B cell (primary cell): ENCODE measurements at regions not wholly inside any gene's neighbourhood (a gene's known extent, or its start where the extent isn't known, plus 50 kb on each side); places are given as distances from the start of the nearest gene placed in this dataset.

ENCODE experiments used
- ATAC-seq: fragments of 200-7000 bp; cut with Tn5 transposase; one replicate; pipeline ENCODE4 v1.10.0; 2021; ENCODE audit warnings: low read depth, mild to moderate bottlenecking, moderate number of reproducible peaks, moderate library complexity
- CTCF ChIA-PET: fragments of 350-600 bp; sonication (Branson Sonifier 250); formaldehyde crosslinking; loops from one replicate; lab custom pipeline; 2021; ENCODE audit warnings: antibody characterized with exemption, inconsistent platforms; lab: Charles Lee
- POLR2A ChIA-PET: fragments of 350-600 bp; sonication (Branson Sonifier 250); formaldehyde crosslinking; loops from one replicate; lab custom pipeline; 2021; ENCODE audit warnings: antibody characterized with exemption; lab: Charles Lee
- DNase-seq: peaks from one replicate; pipeline ENCODE4 v3.0.0; 2013
- H2AFZ ChIP-seq: 2 replicates; pipeline ENCODE4 v1.6.1; 2012; ENCODE audit warnings: mild to moderate bottlenecking, low read depth, low read length; ENCODE audit not compliant: insufficient read depth, poor library complexity, severe bottlenecking
- H3K27ac ChIP-seq, 2 donors: 1 replicate in 1 of 2; 2 replicates in 1 of 2; pipeline ENCODE4 v1.5.1; 2012 to 2013; ENCODE audit warnings: low read length in 2 of 2, mild to moderate bottlenecking in 2 of 2, moderate library complexity in 1 of 2
- H3K27me3 ChIP-seq, 4 experiments: fragments of 200-600 bp in 1 of 4; sonication (generic) in 1 of 4; replicated peaks in 1 of 4; 1 replicate in 2 of 4; 2 replicates in 2 of 4; pipeline versions ENCODE4 v1.6.1 to v1.7.0; 2013 to 2016; ENCODE audit warnings: low read length in 3 of 4, mild to moderate bottlenecking in 2 of 4, mixed read lengths in 1 of 4, moderate library complexity in 1 of 4; ENCODE audit not compliant: insufficient read depth in 4 of 4, control insufficient read depth in 3 of 4; ENCODE audit errors: control extremely low read depth in 1 of 4
- H3K36me3 ChIP-seq, 2 experiments: replicated peaks in 1 of 2; 1 replicate in 1 of 2; 2 replicates in 1 of 2; pipeline versions ENCODE4 v1.6.1 to v1.7.1; 2013; ENCODE audit warnings: low read length in 1 of 2; ENCODE audit not compliant: insufficient read depth in 2 of 2, control insufficient read depth in 1 of 2; ENCODE audit errors: control extremely low read depth in 1 of 2, extremely low read depth in 1 of 2
- H3K4me1 ChIP-seq, 2 donors: fragments of 200-600 bp in 1 of 2; sonication (generic) in 1 of 2; 1 replicate in 1 of 2; 2 replicates in 1 of 2; pipeline versions ENCODE4 v1.5.1 to v1.6.1; 2013 to 2017; ENCODE audit warnings: low read length in 2 of 2; ENCODE audit not compliant: control insufficient read depth in 2 of 2, insufficient read depth in 2 of 2
- H3K4me2 ChIP-seq: replicated peaks from 2 replicates; pipeline ENCODE3; 2012; ENCODE audit warnings: mild to moderate bottlenecking, low read depth, low read length; ENCODE audit not compliant: poor library complexity, severe bottlenecking
- H3K4me3 ChIP-seq, 5 experiments: fragments of 200-600 bp in 1 of 5; sonication (generic) in 1 of 5; 1 replicate in 3 of 5; 2 replicates in 2 of 5; pipeline versions ENCODE4 v1.5.1 to v1.7.0; 2011 to 2016; ENCODE audit warnings: low read length in 4 of 5, mild to moderate bottlenecking in 4 of 5, low read depth in 2 of 5, control low read depth in 1 of 5, moderate library complexity in 1 of 5; ENCODE audit not compliant: insufficient read depth in 1 of 5; ENCODE audit errors: control extremely low read depth in 1 of 5, extremely low read depth in 1 of 5
- H3K79me2 ChIP-seq: fragments of 200-600 bp; sonication (generic); one replicate; pipeline ENCODE4 v1.6.0; 2016; ENCODE audit warnings: low read length; ENCODE audit not compliant: control insufficient read depth, insufficient read depth
- H3K9ac ChIP-seq: fragments of 200-600 bp; sonication (generic); 2 replicates; pipeline ENCODE4 v1.6.1; 2017; ENCODE audit warnings: mild to moderate bottlenecking, low read length, moderate library complexity
- H3K9me3 ChIP-seq, 3 donors: one replicate each; pipeline versions ENCODE4 v1.6.1 to v1.7.1; 2013; ENCODE audit warnings: low read length in 2 of 3; ENCODE audit not compliant: control insufficient read depth in 2 of 3, insufficient read depth in 1 of 3; ENCODE audit errors: control extremely low read depth in 1 of 3
- H4K20me1 ChIP-seq: 2 replicates; pipeline ENCODE4 v1.6.0; 2012; ENCODE audit warnings: mild to moderate bottlenecking, low read length; ENCODE audit not compliant: insufficient read depth, control insufficient read depth, poor library complexity, severe bottlenecking
- H3K27ac Mint-ChIP-seq: one replicate; pipeline ENCODE4 v1.8.0; 2021; ENCODE audit warnings: mixed read lengths
- H3K27me3 Mint-ChIP-seq: one replicate; pipeline ENCODE4 v1.8.0; 2021; ENCODE audit warnings: mixed read lengths
- H3K4me1 Mint-ChIP-seq: one replicate; pipeline ENCODE4 v1.8.0; 2021; ENCODE audit warnings: mixed read lengths
- H3K4me3 Mint-ChIP-seq: one replicate; pipeline ENCODE4 v1.8.0; 2021; ENCODE audit warnings: mixed read lengths
- H3K9me3 Mint-ChIP-seq: one replicate; pipeline ENCODE4 v1.8.0; 2022; ENCODE audit warnings: mixed read lengths; ENCODE audit not compliant: insufficient read depth
- CTCF ChIP-seq: fragments of 200-600 bp; IDR thresholded peaks from one replicate; pipeline ENCODE4 v1.8.0; 2022; ENCODE audit warnings: antibody characterized with exemption, mild to moderate bottlenecking
- EZH2 ChIP-seq: IDR thresholded peaks from 2 replicates; pipeline ENCODE4 v1.6.1; 2012; ENCODE audit warnings: borderline replicate concordance, low read depth, mild to moderate bottlenecking, moderate library complexity, low read length; ENCODE audit not compliant: insufficient read depth, poor library complexity, severe bottlenecking
- WGBS: methylation state at CpG from one replicate; pipeline ENCODE4 v1.1.5; 2013; ENCODE audit warnings: missing lambda C conversion rate; ENCODE audit not compliant: insufficient coverage; 5-methylcytosine and 5-hydroxymethylcytosine counted together
- intact Hi-C: fragments of 100-400 bp; cut with micrococcal nuclease; formaldehyde crosslinking; loops from one replicate; pipeline ENCODE4 v1.10.0; 2022

GRCh38 chr9:115598751-115599150, 480.8 kb upstream of the TNC start:
- no peaks in the 10 kb centered on the region for H3K79me2 ChIP-seq
- H3K4me1 ChIP-seq = no peaks in the 10 kb centered on the region
- peaks cover 0 to 5% (median 0%) of the 10 kb centered on the region in 4 experiments for H3K27me3 ChIP-seq
- intact Hi-C loops = no loop called here
- ChIA-PET CTCF (no interaction called here), POLR2A (no interaction called here)
- H4K20me1 ChIP-seq = no peaks in the 10 kb centered on the region
- no peak overlapping the region for H3K27ac ChIP-seq
- H3K36me3 ChIP-seq = no peaks in the 10 kb centered on the region
- Mint-ChIP-seq H3K9me3 (no peaks in the 10 kb centered on the region), H3K27ac (no peak overlapping the region), H3K4me1 (no peaks in the 10 kb centered on the region), H3K4me3 (no peak overlapping the region), H3K27me3 (peaks cover 29% of the 10 kb centered on the region)
- TF ChIP-seq EZH2 = no peak
- TF ChIP-seq CTCF = no peak
- H3K4me2 ChIP-seq = no peak overlapping the region
- no peaks in the 10 kb centered on the region for H3K9me3 ChIP-seq
- H3K9ac ChIP-seq = no peak overlapping the region
- ATAC-seq = no peak
- no peak overlapping the region for H3K4me3 ChIP-seq
- no peak for DNase-seq
- H2AFZ ChIP-seq = no peak overlapping the region

- WGBS = no CpG with 5 or more reads among the region's 1 CpG
- Histone ChIP-seq H3K79me2 (no peaks in the 10 kb centered on the region), H3K4me1 (no peaks in the 10 kb centered on the region), H3K36me3 (no peaks in the 10 kb centered on the region), H2AFZ (no peak overlapping the region), H4K20me1 (no peaks in the 10 kb centered on the region), H3K27ac (no peak overlapping the region), H3K27me3 (no peaks in the 10 kb centered on the region), H3K4me2 (no peak overlapping the region), H3K9ac (no peak overlapping the region), H3K4me3 (no peak overlapping the region), H3K9me3 (no peaks in the 10 kb centered on the region)
- intact Hi-C loops = no loop called here
- Mint-ChIP-seq H3K27me3 (peaks cover 24% of the 10 kb centered on the region), H3K27ac (no peak overlapping the region), H3K4me3 (no peak overlapping the region), H3K4me1 (no peaks in the 10 kb centered on the region), H3K9me3 (no peaks in the 10 kb centered on the region)
- TF ChIP-seq EZH2 = no peak
- TF ChIP-seq CTCF = no peak
- ATAC-seq (no peak), DNase-seq (no peak)
- CTCF ChIA-PET = no interaction called here
- POLR2A ChIA-PET = no interaction called here
Observed at GRCh38 chr9:115599898-115600297, 481.9 kb upstream of the TNC start.
